GM12892 (cell line): ENCODE measurements at regions not wholly inside any gene's neighbourhood (a gene's known extent, or its start where the extent isn't known, plus 50 kb on each side); places are given as distances from the start of the nearest gene placed in this dataset.
"Not testable (repeated sequence)": the region's sequence is repeated elsewhere in the genome, so short reads cannot be mapped to it uniquely, and the experiment has no call there.

Source experiments
- DNase-seq: peaks from one replicate; pipeline ENCODE4 v3.0.0; 2011; ENCODE audit not compliant: insufficient read length
- FAIRE-seq: peaks from 2 replicates; lab custom pipeline; 2011; peaks lifted over from hg19 to GRCh38; lab: Jason Lieb, UNC
- POLR2A ChIP-seq: IDR thresholded peaks from 2 replicates; pipeline ENCODE4 v1.6.1; 2011; ENCODE audit warnings: low read depth, low read length, control low read depth
- POLR2AphosphoS5 ChIP-seq: IDR thresholded peaks from 2 replicates; pipeline ENCODE4 v1.6.1; 2011; ENCODE audit warnings: low read depth, low read length, control low read depth
- TAF1 ChIP-seq: IDR thresholded peaks from 2 replicates; pipeline ENCODE4 v1.6.1; 2011; ENCODE audit warnings: low read depth, mild to moderate bottlenecking, control low read depth, low read length, borderline replicate concordance

- DNase-seq (no peak), FAIRE-seq (no peak)
- TF ChIP-seq POLR2AphosphoS5 (no peak), TAF1 (no peak), POLR2A (no peak)
These were observed 564.6 kb downstream of the C12orf50 start for GRCh38 chr12:87464565-87464964.

- no peak for DNase-seq
- FAIRE-seq = no peak
- no peak for TF ChIP-seq TAF1
These were observed 585.2 kb downstream of the C12orf50 start for GRCh38 chr12:87444039-87444438.

- FAIRE-seq (no peak), DNase-seq (no peak)
- TF ChIP-seq POLR2A (no peak), POLR2AphosphoS5 (no peak), TAF1 (no peak)
These were observed 587.7 kb downstream of the C12orf50 start for GRCh38 chr12:87441511-87441910.

- DNase-seq (no peak), FAIRE-seq (no peak)
- TF ChIP-seq POLR2A (no peak), POLR2AphosphoS5 (no peak), TAF1 (no peak)
These were observed 589.0 kb downstream of the C12orf50 start for GRCh38 chr12:87439990-87440827.

- FAIRE-seq = no peak
- TF ChIP-seq TAF1 = no peak
- TF ChIP-seq POLR2AphosphoS5 = no peak
- TF ChIP-seq POLR2A = no peak
- DNase-seq = no peak
These were observed 598.8 kb downstream of the C12orf50 start for GRCh38 chr12:87430444-87430843.

- TF ChIP-seq TAF1 = no peak
- TF ChIP-seq POLR2A = no peak
- TF ChIP-seq POLR2AphosphoS5 = no peak
- FAIRE-seq = no peak
These were observed 600.4 kb downstream of the C12orf50 start for GRCh38 chr12:87428701-87429277.

GRCh38 chr12:87427770-87428169 lies 601.4 kb downstream of the C12orf50 start:
- no peak for DNase-seq
- TF ChIP-seq TAF1 = no peak
- TF ChIP-seq POLR2AphosphoS5 = no peak
- no peak for TF ChIP-seq POLR2A
- FAIRE-seq = no peak

More at GRCh38 chr12:87428701-87429277, 600.4 kb downstream of the C12orf50 start:
- no peak for DNase-seq

- no peak for DNase-seq
- FAIRE-seq = no peak
- TF ChIP-seq POLR2AphosphoS5 (no peak), POLR2A (no peak), TAF1 (no peak)
These were observed 603.2 kb downstream of the C12orf50 start for GRCh38 chr12:87425942-87426554.

- not testable (repeated sequence) for DNase-seq, FAIRE-seq
These were observed 608.0 kb downstream of the C12orf50 start for GRCh38 chr12:87421233-87421632.

GRCh38 chr12:87413784-87414183 lies 615.4 kb downstream of the C12orf50 start:
- no peak for DNase-seq
- no peak for FAIRE-seq
- TF ChIP-seq TAF1 = no peak
- TF ChIP-seq POLR2AphosphoS5 = no peak
- TF ChIP-seq POLR2A = no peak

GRCh38 chr12:87406926-87407325 lies 622.3 kb downstream of the C12orf50 start:
- FAIRE-seq = no peak
- TF ChIP-seq POLR2AphosphoS5 (no peak), POLR2A (no peak), TAF1 (no peak)
- no peak for DNase-seq

- no peak for FAIRE-seq
- no peak for DNase-seq
- TF ChIP-seq TAF1 = no peak
- TF ChIP-seq POLR2A = no peak
- no peak for TF ChIP-seq POLR2AphosphoS5
These were observed 623.3 kb downstream of the C12orf50 start for GRCh38 chr12:87405918-87406317.

GRCh38 chr12:87394168-87394567 lies 635.0 kb downstream of the C12orf50 start:
- not testable (repeated sequence) for FAIRE-seq, DNase-seq
